ENCODE measurements at regions not wholly inside any gene's neighbourhood (a gene's known extent, or its start where the extent isn't known, plus 50 kb on each side); places are given as distances from the start of the nearest gene placed in this dataset.

DNA sequence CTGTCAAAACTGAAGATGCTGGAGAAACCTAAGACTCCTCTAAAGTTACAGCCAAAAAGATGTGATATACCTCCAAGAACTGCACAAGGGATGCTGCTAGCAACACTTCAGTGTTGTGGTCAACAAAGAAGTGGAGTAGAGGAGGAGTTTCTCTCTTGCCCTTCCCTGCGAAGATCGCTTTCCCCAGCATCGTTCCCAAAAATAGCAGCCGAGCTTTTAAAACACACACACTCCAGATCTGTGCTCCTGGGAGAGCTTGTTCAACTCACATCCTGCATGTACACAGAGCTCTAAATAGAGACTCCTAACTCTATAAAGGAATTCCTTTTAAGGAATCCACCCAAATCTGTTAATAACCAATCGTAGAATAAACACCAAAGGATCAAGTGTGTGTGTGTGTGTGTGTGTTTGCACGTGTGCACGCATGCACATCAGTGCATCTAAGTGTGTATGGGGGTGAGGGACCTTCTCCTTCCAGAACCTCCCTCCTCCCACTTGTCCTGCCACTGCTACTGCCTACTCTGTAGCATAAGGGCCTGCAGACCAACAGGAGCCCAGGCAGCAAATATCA, 58.5 kb downstream of the PSMG1 start:
- DNase-seq (ENCODE audit: low read depth in 2 of 2): no peak

DNA sequence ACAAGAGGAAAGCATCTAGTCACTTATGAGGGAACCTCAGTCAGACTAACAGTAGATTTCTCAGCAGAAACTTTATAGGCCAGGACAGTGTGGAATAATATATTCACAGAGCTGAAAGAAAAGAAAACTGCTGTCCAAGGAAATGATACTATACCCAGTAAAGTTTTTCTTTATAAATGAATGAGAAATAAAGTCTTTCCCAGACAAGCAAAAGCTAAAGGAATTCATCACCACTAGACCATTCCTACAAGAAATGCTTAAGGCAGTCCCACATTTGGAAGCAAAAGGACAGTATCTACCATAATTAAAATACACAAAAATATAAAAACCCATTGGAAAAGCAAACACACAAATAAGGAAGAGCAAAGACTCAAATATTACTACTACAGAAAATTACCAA, 59.9 kb downstream of the PSMG1 start:
- no peak for DNase-seq (ENCODE audit: low read depth in 2 of 2)

DNA sequence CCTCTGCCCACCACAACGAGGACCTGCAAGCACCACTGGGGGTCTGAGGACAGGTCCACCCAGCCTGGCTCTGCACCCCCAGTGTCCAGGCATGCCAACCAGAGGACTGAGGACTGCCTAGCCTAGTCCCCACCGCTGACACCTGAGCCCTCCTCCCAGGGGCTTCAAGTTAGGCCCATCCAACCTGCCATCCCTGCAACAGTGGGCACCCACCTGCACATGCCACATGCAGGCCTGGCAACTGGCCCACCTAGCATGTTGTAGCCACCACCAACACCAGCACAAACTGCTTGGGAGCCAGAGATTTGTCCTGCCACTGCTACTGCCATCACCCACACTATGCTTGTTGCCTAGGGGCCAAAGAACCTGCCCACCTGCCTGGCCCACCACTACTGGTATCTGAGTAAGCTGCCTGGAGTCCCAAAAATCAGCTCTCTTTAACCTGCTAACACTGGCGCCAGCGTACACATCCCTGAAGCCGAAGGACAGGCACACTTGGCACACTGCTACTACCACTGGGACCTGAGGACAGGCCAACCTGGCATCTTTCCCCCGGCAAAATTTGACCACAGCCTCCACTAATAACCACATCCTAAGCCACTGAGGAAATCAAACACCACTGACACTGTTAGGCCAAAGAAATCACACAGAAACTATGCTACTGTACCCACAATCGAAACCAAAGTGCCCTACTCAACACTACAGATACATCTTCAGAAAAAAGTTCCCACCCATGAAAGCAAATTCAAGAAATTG, 61.5 kb downstream of the PSMG1 start:
- no peak for DNase-seq (ENCODE audit: low read depth in 2 of 2)

DNA sequence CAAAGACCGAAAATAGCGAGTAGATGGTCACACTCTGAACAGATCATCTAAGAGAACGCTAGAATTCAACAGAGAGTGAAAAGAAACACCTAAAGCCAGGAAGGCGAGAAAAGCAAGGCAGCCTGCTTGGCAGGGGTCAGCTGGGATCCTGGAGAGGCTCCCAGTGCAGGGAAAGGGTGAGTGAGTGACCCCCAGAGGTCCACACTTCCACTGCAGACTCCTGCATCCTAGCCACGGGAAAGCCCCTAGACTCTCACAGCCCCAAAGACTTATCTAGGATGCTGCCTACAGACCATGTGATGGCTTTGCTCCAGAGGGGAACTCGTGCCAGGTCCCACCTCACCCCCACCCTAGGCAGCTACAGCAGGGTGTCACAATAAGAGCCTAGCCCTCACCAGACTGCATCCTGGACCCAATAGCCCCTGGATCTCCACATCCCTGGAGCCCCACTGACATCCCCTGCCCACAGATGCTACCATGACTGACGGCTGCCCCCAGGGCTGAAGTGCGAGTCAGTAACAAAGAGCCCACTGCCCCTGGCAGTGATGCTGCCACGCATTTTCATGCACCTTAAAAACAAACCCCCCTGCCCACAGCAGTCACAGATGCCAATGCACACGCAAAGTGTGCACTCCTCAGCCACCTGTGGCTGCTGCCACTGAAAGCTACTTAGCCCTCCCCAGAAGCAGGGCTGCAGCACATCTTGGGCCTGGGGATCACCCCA, 62.2 kb downstream of the PSMG1 start:
- DNase-seq (ENCODE audit: low read depth in 2 of 2): no peak

DNA sequence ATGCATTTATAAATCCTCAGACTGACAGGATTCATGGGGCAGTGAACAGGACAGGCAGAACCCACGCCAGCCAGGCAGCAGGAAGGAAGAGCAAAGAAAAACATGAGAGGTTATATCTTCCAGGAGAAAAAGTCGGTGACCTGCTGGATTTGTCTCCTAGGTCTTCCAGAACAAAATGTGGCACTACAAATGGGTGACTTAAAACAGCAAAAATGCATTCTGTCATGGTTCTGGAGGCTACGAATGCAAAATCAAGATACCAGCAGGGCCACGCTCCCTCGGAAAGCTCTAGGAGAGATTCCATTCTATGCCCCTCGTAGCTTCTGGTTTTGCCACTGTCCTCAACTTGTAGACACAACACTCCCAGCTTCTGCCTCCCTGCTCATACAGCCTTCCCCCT, 63.4 kb downstream of the PSMG1 start:
- no peak for DNase-seq (ENCODE audit: low read depth in 2 of 2)

DNA sequence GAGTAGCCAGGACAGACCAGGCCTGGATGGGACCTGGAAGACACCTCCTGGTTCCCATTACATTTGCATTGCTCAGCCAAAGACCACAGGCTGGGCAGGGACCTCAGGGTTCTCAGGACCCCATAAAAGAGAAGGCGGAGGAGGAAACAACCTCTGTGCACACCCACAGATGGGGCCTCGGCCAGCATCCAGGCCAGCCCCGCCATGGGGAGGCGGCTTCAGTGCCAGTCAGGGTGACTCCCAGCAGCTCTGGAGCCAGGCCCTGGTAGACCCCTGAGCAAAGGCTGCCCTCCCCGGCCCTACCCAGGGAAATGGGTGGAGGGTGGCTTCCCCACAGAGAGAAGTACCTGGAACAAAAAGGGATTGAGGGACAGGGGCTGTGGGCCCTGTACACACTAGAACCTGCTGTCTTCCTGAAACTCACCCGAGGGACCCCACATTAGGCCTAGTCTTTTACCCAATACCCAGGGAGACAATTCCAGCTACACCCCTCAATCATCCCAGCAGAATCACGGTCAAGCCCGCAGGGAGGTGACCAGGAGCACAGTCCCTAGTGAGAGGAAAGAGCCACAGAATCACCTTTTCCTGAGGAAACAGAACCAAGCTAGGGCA, 64.5 kb downstream of the PSMG1 start:
- no peak for DNase-seq (ENCODE audit: low read depth in 2 of 2)

DNA sequence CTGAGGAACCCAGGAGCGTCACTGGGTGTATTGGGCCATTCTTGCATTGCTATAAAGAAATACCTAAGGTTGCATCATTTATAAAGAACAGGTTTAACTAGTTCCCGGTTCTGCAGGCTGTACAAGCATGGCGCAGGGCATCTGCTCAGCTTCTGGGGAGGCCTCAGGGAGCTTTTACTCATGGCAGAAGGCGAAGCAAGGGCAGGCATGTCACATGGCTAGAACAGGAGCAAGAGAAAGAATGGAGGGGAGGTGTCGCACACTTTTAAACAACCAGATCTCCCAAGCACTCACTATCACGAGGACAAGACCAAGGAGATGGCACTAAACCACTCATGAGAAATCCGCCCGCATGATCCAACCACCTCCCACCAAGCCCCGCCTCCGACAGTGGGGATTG, 65.2 kb downstream of the PSMG1 start:
- DNase-seq (ENCODE audit: low read depth in 2 of 2): no peak

DNA sequence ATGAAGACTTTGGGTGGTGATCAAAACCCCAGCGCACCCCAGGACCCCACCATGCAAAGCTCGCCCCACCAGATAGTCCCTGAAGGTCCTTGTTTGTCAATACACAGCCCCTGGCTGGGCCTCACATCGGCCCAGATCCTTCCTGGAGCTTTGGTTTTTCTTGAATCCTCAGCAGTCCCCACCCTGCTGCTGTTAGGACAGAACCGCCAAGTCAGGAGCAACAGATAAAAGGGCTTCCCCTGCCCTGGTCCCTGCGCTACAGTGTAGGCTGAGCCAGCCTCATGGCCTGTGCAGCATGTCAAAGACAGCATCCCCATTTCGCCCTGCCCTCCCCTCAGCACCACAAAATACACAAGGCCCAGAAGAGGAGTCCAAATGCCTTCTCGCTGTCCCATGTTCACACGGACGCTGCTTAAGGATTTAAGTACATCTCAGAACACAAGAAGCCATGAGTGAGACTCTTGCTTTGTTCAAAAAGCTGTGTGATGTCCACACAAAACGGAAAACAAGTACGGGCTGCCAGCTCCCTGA, 65.7 kb downstream of the PSMG1 start:
- no peak for DNase-seq (ENCODE audit: low read depth in 2 of 2)

DNA sequence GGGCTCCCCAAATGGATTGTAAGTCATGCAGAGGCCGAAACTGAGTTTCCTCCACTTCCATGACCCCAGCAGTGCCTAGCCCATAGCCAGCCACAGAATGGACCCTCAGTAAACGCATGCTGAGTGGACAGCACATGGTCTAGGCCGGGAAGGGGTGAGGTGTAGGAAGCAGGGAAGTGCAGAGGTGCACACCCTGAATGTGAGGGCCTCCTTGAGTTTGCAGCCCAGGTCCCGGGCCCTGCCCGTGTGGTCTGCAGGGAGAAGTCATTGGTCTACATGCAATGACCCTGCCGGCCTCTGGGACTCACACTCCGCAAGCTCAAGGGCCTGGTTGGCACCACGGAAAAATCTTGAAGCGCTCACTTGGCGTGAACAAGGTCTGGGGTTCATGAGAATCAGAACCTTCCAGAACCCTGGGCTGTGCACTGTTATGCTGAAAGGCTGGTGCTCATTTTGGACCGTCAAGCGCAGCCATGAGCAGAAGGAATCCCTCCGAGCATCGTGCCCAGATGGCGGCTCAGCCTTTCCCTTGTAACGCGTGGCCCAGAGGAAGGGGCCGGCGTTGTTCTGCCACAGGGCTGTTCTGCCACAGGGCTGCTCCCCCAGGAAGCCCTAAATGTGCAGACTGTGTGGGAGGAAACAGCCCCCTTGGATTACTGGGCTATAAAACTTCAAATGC, 66.4 kb downstream of the PSMG1 start:
- DNase-seq (ENCODE audit: low read depth in 2 of 2): no peak

DNA sequence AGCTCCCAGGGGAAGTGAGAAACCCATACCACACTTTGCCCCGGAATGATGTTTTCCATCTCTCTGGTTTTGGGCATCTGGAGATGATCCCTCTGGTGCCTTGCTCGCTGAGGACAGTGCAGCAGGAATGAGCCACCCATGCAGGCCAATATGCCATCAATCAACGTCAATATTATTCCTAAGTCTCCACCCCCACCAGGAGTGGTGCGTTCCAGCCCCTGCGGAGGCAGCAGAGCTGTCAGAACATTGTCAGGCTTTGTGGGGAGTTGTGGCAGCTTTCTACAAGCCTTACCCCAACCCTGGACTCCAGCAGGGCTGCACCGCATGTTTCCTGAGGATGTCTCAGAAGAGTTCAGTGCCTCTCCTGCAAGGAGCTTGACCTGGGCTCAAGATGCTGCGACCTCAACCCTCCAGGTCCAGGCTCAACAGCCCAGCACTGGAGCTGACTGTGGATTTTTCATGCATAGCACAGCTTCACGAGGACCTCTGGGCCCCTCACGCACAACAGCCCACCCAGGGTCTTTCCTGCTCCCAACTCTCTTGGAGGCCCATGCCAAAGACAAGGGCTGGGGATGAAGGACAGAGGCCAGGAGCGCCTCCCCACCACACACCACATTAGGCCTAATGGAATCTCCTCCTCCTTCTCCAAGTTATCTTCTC, 67.5 kb downstream of the PSMG1 start:
- no peak for DNase-seq (ENCODE audit: low read depth in 2 of 2)

DNA sequence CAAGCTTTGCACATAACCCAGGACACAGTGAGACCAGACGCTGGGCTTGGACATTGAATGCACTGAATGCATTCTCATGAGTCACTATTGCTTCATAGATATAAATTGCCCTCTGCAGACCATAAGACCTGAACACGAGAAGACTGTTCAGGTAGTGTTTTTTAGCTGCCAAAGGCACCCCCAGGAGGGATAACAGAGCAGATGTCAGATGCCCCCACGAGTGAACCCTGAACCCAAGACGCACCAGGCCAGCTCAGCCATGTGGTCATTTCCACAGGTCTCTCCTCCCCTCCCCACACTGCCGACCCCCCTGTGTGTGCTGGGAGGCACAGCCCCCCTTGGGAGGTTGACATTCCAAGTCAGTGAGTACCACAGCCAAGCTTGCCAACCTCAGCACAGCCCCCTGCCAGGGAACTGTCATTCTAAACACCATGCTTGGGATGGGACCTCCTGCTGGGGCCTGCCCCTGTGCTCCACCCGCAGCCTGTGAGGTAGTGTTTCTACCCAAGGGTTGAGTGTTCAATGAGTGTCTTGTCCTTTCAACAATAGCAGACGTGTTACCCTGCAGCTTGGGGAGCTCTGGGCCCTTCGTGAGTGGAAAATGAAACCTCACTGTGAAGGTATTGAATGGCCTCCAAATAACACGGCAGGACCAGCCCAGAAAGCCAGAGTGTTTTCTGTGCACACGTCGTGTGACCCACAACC, 68.2 kb downstream of the PSMG1 start:
- DNase-seq (ENCODE audit: low read depth in 2 of 2): no peak

DNA sequence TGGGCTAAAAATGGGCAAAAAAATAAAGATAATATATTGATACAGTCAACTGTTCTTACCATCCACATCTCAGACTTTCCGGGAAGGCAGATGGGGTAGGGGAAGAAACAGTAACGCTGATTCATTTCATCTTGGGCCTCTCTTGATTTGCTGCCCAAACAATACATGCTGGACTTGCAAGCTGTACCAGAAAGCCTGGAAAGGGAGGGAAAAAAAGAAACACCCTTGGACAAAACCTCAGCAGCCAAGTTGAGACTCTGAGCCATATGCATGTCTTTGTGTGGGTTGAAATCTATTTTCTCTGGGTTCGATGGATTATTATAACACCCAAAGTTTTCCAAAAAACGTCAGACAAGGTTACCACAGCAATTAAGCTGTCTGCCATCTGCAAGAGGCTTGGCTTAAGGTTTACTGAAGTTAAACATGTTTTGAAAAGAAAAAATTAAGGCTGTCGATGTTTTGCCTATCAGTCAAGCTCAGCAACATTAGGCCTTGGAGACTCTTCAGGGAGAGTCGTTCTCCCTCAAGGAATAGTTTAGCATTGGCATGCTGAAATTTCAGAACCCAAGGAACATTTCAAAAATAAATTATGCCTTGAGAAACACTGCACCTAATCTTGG, 71.2 kb downstream of the PSMG1 start:
- no peak for DNase-seq (ENCODE audit: low read depth in 2 of 2)

DNA sequence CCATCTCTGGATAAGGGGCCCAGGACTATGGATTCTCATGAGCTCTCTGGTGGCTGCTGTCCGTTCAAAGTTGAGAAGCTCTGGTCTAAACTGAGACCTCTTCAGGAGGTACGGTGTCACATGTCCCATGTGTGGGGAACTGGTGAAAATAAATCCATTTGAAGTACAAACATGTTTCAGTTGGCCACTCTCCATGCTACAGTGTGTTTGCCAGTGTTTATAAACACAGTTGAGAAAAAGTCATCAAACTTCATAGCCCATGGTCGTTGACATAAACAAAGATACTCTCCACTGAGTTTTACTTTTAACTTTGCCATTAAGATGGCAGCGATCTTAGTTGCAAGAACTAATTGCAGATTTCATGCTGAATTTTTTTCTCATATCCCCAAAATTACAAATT, 72.8 kb downstream of the PSMG1 start:
- DNase-seq (ENCODE audit: low read depth in 2 of 2): no peak

DNA sequence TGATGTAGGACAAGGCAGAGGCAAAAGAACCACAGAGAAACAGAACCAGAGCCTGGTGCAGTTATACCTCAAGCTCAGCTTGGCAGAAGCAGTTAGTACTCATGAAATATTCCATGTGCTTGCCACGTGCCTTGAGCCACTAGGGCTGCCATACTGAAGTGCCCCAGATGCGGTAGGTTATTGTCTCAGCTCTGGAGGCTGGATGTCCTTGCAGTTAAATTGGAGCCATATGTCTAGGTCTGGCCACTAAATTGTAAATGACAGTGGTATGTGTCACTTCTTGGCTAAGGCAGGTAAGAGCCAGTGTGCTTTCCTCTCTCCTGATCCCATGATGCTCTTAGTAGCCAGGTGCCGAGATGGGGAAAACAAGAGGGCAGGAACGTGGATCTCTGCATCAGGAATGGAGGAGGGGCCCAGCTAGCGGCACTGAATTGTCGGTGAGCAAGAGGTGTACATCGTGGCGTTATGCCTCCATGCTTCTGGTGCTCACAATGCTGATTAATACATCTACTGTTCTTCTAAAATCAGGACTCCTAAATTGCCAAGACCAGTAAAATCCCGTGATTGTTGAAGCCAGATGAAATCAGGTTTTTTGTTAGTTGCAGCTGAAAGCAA, 73.5 kb downstream of the PSMG1 start:
- no peak for DNase-seq (ENCODE audit: low read depth in 2 of 2)

DNA sequence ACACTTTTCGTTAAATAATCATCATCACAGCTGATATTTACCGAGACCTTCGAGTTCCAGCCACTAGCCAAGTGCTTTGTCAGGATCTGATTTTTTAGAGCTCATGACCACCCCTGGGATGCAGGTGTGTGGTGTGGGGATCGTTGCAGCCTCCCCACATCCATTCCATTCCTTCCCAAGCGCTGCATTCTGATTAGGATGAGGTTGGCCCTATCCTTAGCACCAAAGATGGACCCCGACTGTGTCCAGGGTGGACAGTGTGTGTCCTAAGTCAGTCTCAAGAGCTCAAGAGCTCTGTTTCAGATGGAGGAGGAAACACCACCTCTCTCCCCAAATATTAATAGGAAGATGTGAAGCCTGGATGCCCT, 74.1 kb downstream of the PSMG1 start:
- DNase-seq (ENCODE audit: low read depth in 2 of 2): no peak

DNA sequence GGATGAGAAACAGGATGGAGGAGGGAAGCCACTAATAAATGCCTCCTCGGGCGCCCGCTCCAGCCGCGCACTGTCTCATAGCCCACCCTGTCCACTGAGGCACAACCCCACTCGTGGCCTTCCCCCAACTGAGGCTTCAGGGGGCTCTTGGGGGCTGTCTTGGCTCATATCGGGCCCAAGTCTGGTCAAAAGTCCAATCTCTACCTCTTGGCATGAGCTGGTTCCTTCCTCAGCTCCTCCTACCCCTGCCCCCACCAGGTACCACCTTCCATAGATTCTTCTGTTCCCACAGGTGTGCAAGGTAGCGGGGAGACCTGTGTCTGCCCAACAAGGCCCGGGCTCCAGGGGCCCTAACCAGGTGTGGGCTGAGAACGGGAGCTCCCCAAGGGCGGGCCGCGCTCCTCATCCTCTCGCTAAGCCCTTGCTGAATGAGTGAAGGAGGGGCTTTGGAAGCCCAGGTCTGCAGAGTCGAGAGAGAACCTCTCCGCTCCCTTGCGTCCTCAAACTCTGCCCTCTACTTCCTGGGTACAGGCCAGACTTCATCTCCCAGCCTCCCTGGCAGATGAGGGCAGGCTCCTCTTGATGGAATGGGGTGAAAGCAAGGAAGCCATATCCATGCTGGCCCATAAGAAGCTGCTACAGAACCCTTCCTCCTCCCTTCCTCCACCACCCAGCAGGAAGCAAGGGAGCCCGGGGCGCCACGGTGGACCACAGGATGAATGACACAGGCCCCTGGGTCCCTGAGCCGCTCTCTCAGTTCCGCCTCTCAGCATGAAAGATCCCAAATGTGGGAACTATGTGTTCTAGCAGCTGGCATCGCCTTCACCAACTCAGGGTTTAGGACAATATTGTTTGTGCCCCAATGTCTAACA, 74.7 kb downstream of the PSMG1 start:
- no peak for DNase-seq (ENCODE audit: low read depth in 2 of 2)

DNA sequence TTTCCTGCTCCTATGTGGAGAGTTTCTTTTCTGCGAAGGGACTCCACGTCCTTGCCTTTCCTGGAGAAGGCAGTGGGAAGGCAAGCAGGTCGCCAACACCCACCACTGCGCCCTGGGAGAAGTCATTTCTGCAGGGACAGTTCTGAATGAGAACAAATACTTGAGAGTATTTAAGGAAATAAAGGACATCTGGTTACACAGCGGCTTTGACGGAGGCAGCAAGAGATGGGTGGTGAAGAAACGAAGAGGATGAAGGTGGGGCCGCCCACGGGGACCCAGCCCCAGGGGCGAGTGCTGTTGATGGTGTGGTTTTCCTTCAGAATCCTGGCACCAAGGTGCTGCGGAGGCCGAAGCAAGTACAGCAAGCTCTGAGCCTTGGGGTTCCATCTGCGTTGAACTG, 75.5 kb downstream of the PSMG1 start:
- no peak for DNase-seq (ENCODE audit: low read depth in 2 of 2)

DNA sequence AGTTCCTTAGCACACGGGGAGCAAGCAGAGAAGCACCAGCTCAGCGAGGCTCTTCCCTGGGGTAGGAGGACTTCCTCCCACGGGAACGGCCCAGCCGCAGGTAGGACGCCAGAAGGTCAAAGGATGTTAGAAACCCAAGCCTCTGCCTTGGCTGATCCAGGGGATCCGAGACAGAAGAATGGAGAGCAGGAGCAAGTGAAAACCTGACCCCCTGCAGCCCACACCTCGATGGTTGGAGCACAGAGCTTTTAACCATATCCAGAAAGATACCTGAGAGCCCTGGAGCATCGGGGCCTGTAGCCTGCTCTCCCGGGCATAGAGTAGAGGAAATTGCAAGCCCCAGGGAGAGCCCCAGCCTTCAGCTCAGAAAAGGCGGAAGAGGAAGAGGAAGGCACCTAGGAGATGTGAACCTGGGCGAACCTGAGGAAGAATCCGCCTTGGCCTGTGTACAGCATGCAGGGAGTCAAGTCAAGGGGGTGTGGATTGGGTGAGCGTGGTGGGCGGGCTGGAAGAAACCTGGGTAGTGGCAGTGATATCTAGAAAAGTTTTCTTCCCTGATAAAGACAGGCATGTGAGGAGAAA, 76.3 kb downstream of the PSMG1 start:
- no peak for DNase-seq (ENCODE audit: low read depth in 2 of 2)

DNA sequence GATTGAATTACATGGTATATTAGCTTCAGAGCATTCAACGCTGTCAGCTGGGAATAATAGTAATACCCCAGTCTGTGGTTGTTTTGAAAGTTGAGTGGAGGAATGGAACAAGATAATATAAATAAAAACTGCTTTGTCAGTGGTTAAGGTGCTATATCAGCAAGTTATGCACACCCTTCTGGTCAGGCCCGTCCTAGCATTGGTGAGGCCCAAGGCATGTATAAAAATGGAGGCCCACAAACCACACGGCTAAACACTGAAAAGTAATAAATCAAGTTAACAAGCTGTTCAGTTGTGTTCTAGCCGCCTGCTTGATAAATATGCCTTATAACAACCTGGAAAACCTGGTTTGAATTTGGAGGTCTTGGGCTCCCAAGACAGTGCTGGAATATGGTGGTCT, 77.4 kb downstream of the PSMG1 start:
- no peak for DNase-seq (ENCODE audit: low read depth in 2 of 2)

All from stimulated activated CD8-positive, alpha-beta memory T cell treated with anti-CD3 and anti-CD28 coated beads, Interleukin-15, amount 100 ng/mL, for 4 hours (primary cell).